HG03103 (cell line): ENCODE measurements at regions not wholly inside any gene's neighbourhood (a gene's known extent, or its start where the extent isn't known, plus 50 kb on each side); places are given as distances from the start of the nearest gene placed in this dataset.
"Not testable (repeated sequence)": the region's sequence is repeated elsewhere in the genome, so short reads cannot be mapped to it uniquely, and the experiment has no call there.

Source experiments
- ATAC-seq: cut with Tn5 transposase; IDR thresholded peaks from one replicate; pipeline ENCODE4 v1.9.1; 2021; ENCODE audit warnings: low read depth; ENCODE audit not compliant: unreplicated experiment

DNA sequence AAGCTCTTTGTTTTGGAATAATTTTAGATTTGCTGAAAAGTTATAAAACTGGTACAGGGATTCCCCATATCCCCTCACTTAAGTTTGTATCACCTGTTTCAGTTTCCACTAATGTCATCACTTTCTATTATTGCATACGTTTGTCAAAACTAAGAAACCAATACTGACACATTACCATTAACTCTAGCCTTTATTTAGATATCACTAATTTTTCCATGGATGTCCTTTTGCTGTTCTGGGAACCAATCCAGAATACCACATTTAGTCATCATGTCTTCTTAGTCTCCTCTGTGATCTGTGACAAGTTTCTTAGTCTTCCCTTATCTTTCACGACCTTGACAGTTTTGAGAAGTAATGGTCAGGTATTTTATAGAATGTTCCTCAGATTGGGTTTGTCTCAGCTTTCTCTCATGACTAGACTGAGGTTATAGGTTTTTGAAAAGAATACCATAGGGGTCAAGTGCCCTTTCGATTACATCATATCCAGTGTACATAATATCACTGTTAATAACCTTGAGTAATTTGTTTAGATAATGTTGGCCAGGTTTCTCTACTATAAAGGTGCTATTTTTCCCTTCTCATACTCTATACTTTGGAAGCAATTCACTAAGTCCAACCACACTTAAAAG, 51.9 kb upstream of the NMUR2 start:
- no peak for ATAC-seq

DNA sequence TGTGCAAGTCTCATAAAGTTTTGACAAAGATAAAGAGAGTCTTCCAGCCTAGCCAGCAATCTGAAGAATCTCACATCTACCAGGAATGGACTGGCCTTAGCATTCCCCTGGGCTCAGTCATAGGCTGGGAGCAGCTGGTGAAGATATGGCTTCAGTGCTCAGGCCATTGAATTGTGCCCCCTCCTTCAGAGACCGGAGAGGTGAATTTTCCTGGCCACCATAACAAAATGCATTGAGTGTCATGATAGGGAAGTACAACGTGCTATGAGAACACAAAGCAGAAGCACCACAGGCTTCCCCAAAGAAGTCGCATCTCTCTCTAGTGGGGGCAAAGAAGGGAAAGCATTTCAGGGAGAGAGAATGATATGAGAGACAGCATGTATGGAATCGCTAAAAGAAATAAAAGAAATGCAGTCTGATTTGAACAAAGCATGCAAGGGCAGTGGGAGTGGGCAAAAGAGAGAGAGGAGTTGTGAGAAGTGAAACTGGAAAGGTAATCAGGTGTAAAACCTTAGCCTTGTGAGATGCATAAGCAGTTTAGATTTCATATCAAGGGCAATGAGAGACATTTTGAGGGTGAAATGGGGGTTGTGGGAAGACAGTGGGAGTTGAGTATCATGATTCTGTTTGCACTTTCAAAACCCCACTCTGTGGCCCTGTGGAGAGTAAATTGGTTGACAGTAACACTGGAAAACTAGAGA, 57.1 kb upstream of the NMUR2 start:
- peak; percentile 85 for ATAC-seq

DNA sequence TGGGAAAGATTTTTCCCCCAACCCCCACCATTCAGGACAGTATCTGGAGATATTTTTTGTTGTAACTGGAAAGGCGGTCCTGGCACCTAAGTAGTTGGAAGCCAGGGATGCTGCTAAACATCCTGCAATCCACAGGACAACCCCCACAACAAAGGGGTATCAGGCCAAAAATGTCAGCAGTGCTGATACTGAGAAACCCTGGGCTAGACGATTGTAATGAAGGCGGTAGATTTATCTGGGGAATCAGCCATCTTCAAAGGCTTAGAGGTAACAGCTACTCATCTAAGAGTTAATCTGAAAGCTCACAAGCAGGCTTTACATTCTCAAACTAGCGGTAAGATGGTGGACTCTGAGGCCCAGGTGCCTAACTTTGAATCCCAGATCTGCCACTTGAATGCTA, 59.0 kb upstream of the NMUR2 start:
- no peak for ATAC-seq

DNA sequence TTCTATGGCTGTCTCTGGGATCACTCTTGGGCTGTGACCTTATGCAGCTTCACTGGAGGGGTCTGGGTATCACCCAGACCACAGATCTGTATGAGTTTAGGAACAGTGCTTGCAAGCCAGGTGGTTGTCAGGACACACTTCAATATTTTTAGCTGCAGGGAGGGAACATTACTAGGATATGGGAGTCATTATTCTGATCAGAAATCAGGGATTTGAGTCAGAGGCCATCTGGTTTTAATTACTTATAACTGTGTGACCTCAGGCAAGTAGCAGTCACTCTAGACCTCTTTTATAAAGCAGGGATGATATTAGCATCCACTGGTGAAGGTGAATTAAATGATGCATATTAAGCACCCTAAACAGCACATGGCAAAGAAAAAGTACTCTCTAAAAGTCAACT, 60.1 kb upstream of the NMUR2 start:
- ATAC-seq = no peak

DNA sequence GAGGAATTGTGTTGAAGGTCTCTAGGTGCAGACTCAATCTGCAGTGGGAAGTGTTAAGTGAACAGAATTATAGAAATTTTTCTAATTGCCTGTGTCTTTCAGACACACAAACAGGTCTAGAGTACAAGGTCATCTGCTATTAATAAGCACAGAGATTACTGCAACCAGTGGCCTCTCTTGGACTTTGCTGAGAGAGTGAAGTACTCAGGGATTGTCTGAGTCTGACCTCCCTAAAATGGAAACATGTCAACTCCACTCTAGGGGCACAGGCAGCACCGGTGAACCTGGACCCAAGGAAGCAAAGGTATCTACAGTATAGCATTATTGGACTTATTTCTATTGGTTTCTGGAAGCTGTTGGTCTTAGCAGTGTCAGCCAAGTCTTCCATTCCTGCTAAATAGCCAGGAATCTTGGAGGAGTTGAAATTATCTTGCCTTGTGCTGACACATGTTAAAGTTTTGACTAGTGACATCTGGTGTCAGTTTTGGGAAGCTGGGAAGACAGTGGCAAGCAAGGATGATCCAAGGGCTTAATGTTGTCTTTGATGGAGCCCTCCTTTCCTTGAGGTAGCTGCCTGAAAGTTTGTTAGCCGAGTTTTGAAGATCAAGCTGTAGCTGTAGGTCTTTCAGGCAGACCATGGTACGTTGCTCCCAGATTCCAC, 61.1 kb upstream of the NMUR2 start:
- no peak for ATAC-seq

DNA sequence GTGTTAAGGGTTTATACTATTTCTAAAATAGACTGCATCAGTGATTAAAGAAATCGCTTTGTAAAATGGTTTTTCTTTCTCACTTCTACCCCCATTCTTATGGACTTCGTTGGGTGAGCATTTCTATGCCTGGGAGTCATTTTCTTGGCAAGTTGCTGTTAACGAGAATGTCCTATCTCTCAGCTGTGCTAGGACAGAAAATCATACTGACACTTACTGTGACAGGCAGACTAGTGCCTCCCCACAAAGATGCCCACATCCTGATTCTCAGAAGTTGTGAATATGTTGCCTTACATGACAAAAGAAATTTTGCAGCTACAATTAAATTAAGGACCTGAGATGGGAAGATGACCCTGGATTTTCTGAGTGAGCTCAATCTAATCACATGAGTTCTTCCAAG, 65.1 kb upstream of the NMUR2 start:
- ATAC-seq = no peak

DNA sequence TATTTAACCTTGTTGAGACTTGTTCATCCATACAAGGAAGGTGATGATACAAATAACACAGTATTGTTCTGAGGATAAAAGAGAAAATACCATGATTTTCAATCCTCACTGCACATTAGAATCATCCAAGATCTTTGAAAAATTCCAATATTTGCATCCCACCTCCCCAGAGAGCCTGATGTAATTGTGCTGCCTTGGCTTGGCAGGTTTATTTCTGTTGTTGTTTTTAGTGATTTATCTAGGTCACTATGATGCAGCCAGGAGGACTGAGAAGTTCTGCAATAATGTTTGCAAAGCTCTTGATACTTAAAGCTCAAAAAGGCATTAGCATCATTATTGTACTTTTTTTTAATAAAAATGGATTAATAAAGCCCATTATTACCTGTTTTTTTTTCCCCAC, 67.0 kb upstream of the NMUR2 start:
- ATAC-seq = no peak

DNA sequence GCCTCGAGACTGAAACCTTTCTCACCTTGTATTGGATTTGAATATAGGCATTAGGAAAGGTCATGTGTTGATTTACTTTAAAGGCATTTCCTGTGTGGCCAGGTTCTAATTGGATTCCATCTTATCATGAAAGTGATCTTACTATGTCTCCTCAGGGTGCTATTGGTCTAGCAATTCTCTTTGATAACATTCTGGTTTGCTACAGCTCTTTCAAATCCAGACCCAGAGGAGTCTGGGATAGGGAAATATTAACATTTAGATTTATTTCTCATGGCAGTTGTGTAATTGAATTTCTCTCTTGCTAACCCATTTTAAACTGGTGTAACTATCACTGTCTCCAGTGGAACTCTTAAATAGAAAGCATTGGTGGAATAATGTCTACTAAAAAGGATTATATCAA, 69.9 kb upstream of the NMUR2 start:
- no peak for ATAC-seq

DNA sequence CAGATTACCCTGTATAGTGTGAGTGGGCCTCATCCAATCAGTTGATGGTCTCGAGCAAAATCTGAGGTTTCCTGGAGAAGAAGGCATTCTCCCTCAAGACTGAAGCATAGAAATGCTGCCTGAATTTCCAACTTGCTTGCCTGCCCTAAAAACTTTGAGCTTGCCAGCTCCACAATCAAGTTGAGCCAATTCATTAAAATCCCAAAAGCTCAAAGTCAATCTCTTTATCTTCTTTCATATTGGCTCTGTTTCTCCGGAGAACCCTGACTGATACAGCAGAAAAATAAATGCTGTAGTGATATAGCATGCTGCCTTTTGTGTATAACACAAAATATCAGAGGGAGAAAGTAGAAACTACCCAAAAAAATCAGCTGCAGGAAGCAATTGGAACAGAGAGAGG, 72.5 kb upstream of the NMUR2 start:
- no peak for ATAC-seq

DNA sequence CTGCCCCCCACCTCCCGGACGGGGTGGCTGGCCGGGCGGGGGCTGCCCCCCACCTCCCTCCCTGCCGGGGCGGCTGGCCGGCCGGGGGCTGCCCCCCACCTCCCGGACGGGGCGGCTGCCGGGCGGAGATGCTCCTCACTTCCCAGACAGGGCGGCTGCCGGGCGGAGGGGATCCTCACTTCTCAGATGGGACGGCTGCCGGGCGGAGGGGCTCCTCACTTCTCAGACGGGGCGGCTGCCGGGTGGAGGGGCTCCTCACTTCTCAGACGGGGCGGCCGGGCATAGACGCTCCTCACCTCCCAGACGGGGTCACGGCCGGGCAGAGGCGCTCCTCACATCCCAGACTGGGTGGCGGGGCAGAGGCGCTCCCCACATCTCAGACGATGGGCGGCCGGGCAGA, 74.8 kb upstream of the NMUR2 start:
- not testable (repeated sequence) for ATAC-seq

DNA sequence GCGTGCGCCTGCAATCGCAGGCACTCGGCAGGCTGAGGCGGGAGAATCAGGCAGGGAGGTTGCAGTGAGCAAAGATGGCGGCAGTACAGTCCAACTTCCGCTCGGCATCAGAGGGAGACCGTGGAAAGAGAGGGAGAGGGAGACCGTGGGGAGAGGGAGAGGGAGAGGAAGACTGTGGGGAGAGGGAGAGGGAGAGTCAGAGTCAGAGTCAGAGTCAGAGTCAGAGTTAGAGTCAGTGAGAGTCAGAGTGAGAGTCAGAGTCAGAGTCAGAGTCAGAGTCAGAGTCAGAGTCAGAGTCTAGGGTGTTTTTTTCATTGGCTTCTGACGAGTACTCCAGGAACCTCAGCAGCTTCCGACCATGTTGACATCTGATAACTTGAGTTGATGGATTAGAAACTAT, 75.6 kb upstream of the NMUR2 start:
- ATAC-seq = peak; percentile 84

DNA sequence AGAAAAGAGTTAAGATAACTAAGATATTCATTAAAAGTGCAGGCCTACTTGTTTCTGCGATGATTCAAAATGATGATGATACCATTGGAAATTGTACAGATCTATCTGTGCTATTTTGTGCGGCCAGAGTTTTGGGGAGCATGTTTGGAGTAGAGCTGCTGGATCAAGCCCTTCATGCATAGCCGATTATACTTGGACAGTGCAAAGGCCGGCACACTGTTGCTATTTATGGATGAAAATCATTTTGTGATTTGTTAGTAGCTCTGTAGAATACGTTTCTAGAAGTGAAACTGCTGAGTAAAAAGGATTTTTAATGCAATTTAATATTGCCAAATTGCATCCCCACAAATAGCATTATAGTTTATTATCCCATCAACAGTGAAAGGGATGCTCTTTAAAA, 82.1 kb upstream of the NMUR2 start:
- ATAC-seq = no peak

DNA sequence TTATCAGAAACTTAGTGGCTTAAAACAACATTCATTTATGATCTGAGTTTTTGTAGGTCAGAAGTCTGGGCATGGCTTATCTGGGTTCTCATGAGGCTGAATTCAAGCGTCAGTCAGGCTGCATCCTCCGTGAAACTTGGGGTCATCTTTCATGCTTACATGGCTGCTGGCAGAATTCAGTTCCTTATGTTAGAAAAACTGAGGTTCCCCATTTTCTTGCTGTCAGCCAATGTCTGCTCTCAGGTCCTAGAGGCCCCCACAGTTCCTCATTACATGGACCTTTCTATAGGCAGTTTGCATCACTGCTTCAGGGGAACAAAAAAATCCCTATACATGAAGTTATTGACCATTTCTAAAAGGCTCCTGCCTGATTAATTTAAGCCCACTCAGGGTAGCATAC, 83.8 kb upstream of the NMUR2 start:
- no peak for ATAC-seq

DNA sequence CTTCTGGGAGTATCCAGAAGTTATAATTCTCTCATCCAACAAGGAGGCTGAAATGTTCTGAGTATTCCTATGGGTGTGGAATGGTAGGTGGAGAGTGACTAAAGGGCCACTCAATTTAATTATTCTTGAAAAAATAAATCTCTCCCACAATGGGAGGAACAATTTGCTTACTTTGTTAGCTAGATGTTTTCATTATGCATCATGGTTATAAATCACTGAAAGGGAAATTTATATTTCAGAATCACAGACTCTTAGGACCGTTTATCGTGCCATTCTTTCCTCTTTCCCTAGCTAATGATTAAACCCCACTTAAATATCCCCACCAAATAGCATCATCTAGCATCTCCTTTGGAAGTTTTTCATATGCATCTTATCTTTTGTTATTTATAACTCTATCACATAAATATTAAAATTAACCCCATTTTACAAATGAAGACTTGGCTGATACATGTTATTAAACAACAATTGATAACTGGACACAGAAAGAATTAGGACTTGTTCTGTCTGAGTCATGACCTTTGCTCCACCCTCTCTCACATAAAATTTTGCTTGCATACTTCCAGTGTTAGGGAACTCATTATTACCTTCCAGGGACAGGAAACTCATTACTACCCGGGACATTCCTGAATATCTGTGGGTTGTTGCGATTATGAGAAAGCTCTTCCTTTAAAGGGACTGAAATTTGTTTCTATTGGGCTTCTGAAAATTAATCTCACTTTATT, 94.9 kb upstream of the NMUR2 start:
- no peak for ATAC-seq

DNA sequence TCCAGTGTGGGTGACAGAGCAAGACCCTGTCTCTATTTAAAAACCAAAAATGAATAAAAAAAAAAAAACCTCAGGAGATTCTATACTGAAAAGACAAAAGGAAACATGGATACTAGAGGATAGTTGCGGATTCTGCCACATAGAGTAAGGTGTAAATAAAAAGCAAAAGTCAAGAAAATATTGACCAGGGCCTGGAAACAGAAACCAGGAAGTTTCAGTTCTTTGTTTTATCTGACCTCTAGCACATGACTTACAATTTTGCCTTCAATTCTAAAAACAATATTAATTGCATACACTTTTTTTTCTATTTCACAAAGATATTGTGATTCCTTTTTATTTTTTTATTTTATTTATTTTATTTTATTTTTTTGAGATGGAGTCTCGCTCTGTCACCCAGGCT, 96.2 kb upstream of the NMUR2 start:
- no peak for ATAC-seq

DNA sequence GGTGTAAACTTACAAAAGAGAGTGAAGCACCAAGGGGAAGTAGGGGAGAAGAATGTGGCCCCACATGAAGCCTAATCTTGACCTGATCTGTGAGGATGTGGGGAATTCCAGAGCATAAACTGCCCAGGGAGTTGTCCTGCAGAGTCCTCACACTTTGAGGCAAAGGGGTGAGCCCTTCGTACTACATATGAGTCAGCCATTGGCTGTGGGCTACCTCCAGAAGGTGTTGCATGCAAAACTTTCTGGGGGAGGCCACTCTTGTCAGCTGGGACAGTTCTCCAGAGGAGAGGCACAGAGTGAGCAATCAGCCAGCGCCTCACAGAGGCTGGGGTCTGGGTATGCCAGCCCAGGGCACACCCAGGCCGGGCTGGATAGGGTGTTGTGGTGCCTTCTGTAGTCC, 98.1 kb upstream of the NMUR2 start:
- no peak for ATAC-seq

DNA sequence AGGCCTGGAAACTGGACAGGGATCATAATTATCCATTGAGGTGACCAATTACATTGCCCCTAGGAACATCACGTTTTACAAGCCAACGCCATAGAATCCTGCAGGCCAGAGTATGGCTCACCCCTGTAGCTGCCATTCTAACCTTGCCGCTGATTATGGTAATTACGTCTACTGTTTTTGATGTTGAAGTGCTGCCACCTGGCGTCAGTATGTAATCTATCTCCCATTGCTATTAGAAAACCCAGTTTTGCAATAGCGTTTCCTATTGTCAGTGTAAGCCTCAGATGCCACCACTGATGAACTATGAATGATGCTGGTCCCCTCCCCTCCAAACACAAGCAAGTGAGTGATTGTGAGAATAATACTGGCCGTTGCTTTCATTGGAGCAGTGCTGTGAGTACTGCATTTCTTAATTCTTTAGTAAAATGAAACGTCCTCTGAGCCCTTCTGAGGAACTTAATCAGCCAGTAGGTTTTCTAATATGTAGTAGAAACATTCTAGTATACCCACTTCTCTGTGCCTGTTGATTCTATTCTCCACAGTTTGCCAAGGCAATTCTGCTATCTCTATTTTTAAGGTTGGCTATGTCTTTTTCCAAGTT, 100.5 kb upstream of the NMUR2 start:
- peak; percentile 90 for ATAC-seq

DNA sequence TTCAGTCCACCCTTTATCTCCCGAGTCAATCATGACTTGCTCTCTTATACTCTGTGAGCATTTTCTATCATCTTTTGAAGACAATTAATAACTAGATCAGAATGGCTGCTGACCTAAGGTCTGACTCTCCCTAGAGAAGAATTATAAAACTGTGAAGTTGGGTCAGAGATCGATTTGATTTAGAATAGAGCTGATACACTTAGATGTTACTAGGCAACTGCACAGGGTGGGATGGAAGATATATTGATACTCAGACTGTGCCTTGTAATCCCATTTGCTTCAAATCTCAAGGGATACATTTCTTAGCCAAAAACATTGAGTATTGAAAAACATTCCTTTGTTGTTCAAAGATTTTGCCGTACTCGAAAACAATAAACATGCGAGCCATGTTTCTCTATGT, 106.0 kb upstream of the NMUR2 start:
- ATAC-seq = no peak

DNA sequence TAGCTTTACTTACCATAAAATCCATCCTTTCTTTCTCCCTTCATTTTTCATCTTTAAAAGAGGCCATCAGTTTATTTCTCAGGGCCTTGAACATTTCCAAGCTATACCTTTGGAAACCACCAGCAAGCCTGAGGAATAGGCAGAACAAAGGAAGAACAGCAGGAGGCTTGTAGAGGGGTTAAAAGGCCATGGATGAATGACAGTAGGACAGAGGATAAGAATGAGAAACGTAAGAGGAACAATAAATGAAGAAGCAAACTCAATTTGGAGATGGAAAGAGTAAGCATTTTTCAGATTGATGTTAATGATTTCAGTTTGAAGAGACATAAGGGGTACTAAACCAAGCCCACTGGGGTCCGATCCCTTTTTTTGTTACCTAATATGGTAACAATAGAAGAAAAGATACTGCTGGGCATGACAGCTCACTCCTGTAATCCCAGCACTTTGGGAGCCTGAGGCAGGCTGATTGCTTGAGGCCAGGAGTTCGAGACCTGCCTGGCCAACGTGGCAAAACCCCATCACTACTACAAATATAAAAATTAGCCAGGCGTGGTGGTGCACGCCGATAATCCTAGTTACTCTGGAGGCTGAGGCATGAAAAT, 106.6 kb upstream of the NMUR2 start:
- no peak for ATAC-seq

DNA sequence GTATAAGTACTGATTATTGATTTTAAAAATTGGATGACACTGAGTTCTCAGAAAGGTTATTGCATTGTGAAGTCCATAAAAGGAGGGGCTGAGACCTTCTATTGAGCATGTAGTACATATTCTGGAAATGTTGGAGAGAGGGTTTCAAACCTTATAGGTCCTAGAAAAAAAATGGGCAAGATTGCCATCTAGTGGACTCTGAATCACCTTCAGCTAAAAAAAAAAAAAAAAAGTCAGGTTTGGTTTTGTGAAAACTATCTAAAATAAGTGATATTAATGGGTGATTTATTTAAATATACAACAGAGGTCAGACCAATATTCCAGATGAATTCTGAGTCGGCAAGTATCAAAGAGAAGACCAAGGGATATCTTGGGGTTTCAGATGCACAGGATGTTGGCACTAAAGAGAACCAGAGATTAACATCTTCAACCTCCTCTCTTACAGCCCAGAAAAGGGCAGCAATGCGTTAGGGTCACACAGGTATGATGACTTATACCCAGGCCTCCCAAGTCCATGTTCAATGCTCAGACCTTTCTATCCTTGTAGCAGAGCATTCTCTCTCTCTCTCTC, 109.8 kb upstream of the NMUR2 start:
- no peak for ATAC-seq
